ENCODE measurements at regions not wholly inside any gene's neighbourhood (a gene's known extent, or its start where the extent isn't known, plus 50 kb on each side); places are given as distances from the start of the nearest gene placed in this dataset.

- TF ChIP-seq MAFK (IDR thresholded peaks at IDR 0.05; ENCODE audit: low read length) (no peak), REST (IDR thresholded peaks at IDR 0.05; ENCODE audit: borderline replicate concordance) (no peak), REST (CRISPR knock-in tag; IDR thresholded peaks at IDR 0.05; ENCODE audit: low read depth) (no peak), U2AF2 (optimal IDR thresholded peaks at IDR 0.05; ENCODE audit: low read depth, low read length) (no peak), CCAR2 (IDR thresholded peaks at IDR 0.05; ENCODE audit: low read depth, low read length) (no peak), RFX7 (CRISPR knock-in tag; IDR thresholded peaks at IDR 0.05) (no peak), SMARCC2 (IDR thresholded peaks at IDR 0.05; ENCODE audit: low read depth) (no peak), CTCF (IDR thresholded peaks at IDR 0.05 in 2 of 3, conservative IDR thresholded peaks at IDR 0.05 in 1 of 3; ENCODE audit: insufficient read depth in 2 of 3, low read depth in 1 of 3, low read length in 3 of 3) (no peak), CREB1 (IDR thresholded peaks at IDR 0.05) (no peak), CREB1 (CRISPR knock-in tag; IDR thresholded peaks at IDR 0.05) (no peak), ZNF184 (CRISPR knock-in tag; IDR thresholded peaks at IDR 0.05) (no peak), E4F1 (CRISPR knock-in tag; IDR thresholded peaks at IDR 0.05; ENCODE audit: borderline replicate concordance) (no peak)
Measured at GRCh38 chrX:112997991-112998390, 157.4 kb upstream of the AMOT start.

Measured in K562 (cell line).